Upper lobe of left lung (tissue), 6 donors: ENCODE measurements at regions not wholly inside any gene's neighbourhood (a gene's known extent, or its start where the extent isn't known, plus 50 kb on each side); places are given as distances from the start of the nearest gene placed in this dataset.

Experiments used
- ATAC-seq, 2 donors: fragments of 200-7000 bp; cut with Tn5 transposase; one replicate each; pipeline ENCODE4 v1.9.1; 2022; ENCODE audit warnings: mild to moderate bottlenecking in 2 of 2, moderate library complexity in 2 of 2; ENCODE audit not compliant: low FRiP score in 2 of 2
- DNase-seq, 2 donors: peaks; one replicate each; pipeline ENCODE4 v3.0.0-alpha.2; 2019 to 2020
- H3K27ac ChIP-seq, 4 donors: fragments of 200-600 bp; sonication (generic); one replicate each; pipeline ENCODE4 v1.5.1; 2016 to 2019
- H3K27me3 ChIP-seq, 4 donors: fragments of 200-600 bp; sonication (generic); one replicate each; pipeline ENCODE4 v1.5.1; 2017 to 2019
- H3K36me3 ChIP-seq, 4 donors: fragments of 200-600 bp; sonication (generic); one replicate each; pipeline ENCODE4 v1.5.1; 2016 to 2019
- H3K4me1 ChIP-seq, 4 donors: fragments of 200-600 bp; sonication (generic); one replicate each; pipeline ENCODE4 v1.5.1; 2018 to 2019
- H3K4me3 ChIP-seq, 4 donors: fragments of 200-600 bp; sonication (generic); one replicate each; pipeline ENCODE4 v1.5.1; 2017 to 2019; ENCODE audit warnings: mild to moderate bottlenecking in 2 of 4, moderate library complexity in 1 of 4
- H3K9me3 ChIP-seq, 4 donors: fragments of 200-600 bp; sonication (generic); one replicate each; pipeline ENCODE4 v1.5.1; 2018 to 2019
- CTCF ChIP-seq, 6 experiments: fragments of 450-650 bp in 4 of 6; fragments of 200-600 bp in 2 of 6; sonication (generic) in 2 of 6; IDR thresholded peaks; one replicate each; pipeline ENCODE4 v1.5.1; 2016 to 2019; ENCODE audit warnings: antibody characterized with exemption in 6 of 6
- EP300 ChIP-seq, 4 donors: sonication (generic); formaldehyde crosslinking; IDR thresholded peaks; one replicate each; pipeline ENCODE4 v1.5.1; 2017; ENCODE audit warnings: antibody characterized with exemption in 4 of 4, control low read depth in 2 of 4
- POLR2A ChIP-seq, 4 donors: fragments of 450-650 bp; IDR thresholded peaks; one replicate each; pipeline ENCODE4 v1.5.1; 2016 to 2017; ENCODE audit warnings: antibody characterized with exemption in 4 of 4, mild to moderate bottlenecking in 2 of 4
- POLR2AphosphoS5 ChIP-seq, 2 donors: sonication (generic); formaldehyde crosslinking; IDR thresholded peaks; one replicate each; pipeline ENCODE4 v1.5.1; 2017; ENCODE audit warnings: antibody characterized with exemption in 2 of 2
- WGBS, 2 donors: methylation state at CpG; one replicate each; pipeline ENCODE4 v1.1.5; 2017 to 2018; 5-methylcytosine and 5-hydroxymethylcytosine counted together
- donor health status: DM: no; HTN: no; CAD: no; lungs with moderate emphysema.
- donor health status: DM: no; HTN: yes; CAD: no; lungs with severe emphysema.

DNA sequence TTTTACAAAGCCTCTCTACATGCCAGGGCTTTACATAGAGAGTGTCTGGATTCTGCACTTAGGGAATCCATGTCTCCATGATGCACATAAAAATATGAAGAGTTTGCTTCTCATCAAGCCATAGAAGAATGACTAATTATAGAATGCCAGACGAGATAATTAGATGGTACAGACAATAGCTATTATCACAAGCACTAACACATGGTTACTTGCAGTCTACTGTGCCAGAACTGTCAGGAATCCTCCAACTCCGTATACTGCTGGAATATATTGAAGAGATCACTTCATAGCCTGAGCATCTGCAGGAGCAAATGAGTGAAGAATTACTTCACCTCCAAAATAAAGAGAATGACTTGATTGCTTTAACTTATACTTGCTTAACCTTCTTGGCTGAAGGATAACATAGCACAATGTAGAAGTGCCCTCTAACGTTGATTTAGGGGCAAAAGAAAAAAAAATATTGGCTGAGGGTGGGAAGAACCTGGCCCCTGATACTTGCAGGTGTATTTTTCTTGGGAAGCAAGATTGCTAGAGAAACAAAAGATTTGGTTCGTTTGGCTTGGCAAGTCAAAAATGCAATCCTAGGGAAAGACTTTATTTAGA, 272.8 kb upstream of the FAR2 start:
- H3K4me3 ChIP-seq: no peak overlapping the region
- H3K27ac ChIP-seq: no peak overlapping the region
- no peaks in the 10 kb centered on the region for H3K27me3 ChIP-seq
- H3K4me1 ChIP-seq: peaks cover 0 to 8% (median 0%) of the 10 kb centered on the region in 4 donors
- ATAC-seq: no peak
- 59 to 66% methylated on average over 4 of the region's 4 CpGs for WGBS, 2 donors
- TF ChIP-seq POLR2A (IDR thresholded peaks at IDR 0.05): no peak
- TF ChIP-seq CTCF (IDR thresholded peaks at IDR 0.05): no peak
- DNase-seq: no peak
- no peaks in the 10 kb centered on the region for H3K36me3 ChIP-seq
- H3K9me3 ChIP-seq: no peaks in the 10 kb centered on the region

GRCh38 chr12:28877854-28878253, 271.2 kb upstream of the FAR2 start:
- no peaks in the 10 kb centered on the region for H3K36me3 ChIP-seq
- DNase-seq (no peak), ATAC-seq (no peak)
- no peaks in the 10 kb centered on the region for H3K9me3 ChIP-seq
- H3K4me3 ChIP-seq: no peak overlapping the region
- WGBS, 2 donors: 69 to 97% methylated on average over 1 of the region's 1 CpG
- no peak for TF ChIP-seq POLR2AphosphoS5 (IDR thresholded peaks at IDR 0.05)
- TF ChIP-seq POLR2A (IDR thresholded peaks at IDR 0.05): no peak
- TF ChIP-seq CTCF (IDR thresholded peaks at IDR 0.05): no peak
- TF ChIP-seq EP300 (IDR thresholded peaks at IDR 0.05): no peak
- no peaks in the 10 kb centered on the region for H3K4me1 ChIP-seq
- no peak overlapping the region for H3K27ac ChIP-seq
- no peaks in the 10 kb centered on the region for H3K27me3 ChIP-seq

GRCh38 chr12:28878629-28879028, 270.4 kb upstream of the FAR2 start:
- Histone ChIP-seq H3K9me3 (no peaks in the 10 kb centered on the region), H3K27ac (no peak overlapping the region), H3K36me3 (no peaks in the 10 kb centered on the region), H3K4me3 (no peak overlapping the region), H3K4me1 (no peaks in the 10 kb centered on the region), H3K27me3 (no peaks in the 10 kb centered on the region)
- 73 to 80% methylated on average over 2 of the region's 2 CpGs for WGBS, 2 donors
- TF ChIP-seq POLR2A (IDR thresholded peaks at IDR 0.05): no peak
- no peak for TF ChIP-seq CTCF (IDR thresholded peaks at IDR 0.05)
- no peak for TF ChIP-seq POLR2AphosphoS5 (IDR thresholded peaks at IDR 0.05)
- TF ChIP-seq EP300 (IDR thresholded peaks at IDR 0.05): no peak
- ATAC-seq (no peak), DNase-seq (no peak)

DNA sequence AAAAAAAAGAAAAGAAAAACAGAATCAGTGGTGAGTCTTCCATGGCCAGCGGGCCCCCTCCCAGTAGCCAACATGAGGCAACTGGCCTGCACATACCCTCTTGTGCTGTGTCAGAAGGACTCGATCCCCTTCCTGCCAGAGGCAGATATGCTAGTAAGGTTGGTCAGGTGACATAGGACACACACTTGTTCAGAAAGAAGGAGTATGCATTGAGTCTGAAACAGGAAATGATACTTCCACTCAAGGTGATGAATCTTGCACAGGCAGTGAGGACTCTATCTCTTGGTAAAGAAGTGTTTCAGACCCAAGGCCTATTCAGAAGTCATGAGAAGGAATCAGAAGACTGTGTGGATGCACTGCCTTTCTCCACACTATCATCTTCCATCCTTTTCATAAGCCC, 269.7 kb upstream of the FAR2 start:
- ATAC-seq (no peak), DNase-seq (no peak)
- H3K4me3 ChIP-seq: no peak overlapping the region
- H3K4me1 ChIP-seq: no peaks in the 10 kb centered on the region
- H3K36me3 ChIP-seq: no peaks in the 10 kb centered on the region
- TF ChIP-seq CTCF (IDR thresholded peaks at IDR 0.05) (no peak), EP300 (IDR thresholded peaks at IDR 0.05) (no peak), POLR2AphosphoS5 (IDR thresholded peaks at IDR 0.05) (no peak), POLR2A (IDR thresholded peaks at IDR 0.05) (no peak)
- no peaks in the 10 kb centered on the region for H3K9me3 ChIP-seq
- H3K27ac ChIP-seq: no peak overlapping the region
- 88 to 94% methylated on average over 2 of the region's 2 CpGs for WGBS, 2 donors
- H3K27me3 ChIP-seq: no peaks in the 10 kb centered on the region

GRCh38 chr12:28882444-28882843, 266.6 kb upstream of the FAR2 start:
- Histone ChIP-seq H3K36me3 (no peaks in the 10 kb centered on the region), H3K27me3 (no peaks in the 10 kb centered on the region), H3K4me3 (no peak overlapping the region), H3K4me1 (no peaks in the 10 kb centered on the region), H3K27ac (no peak overlapping the region), H3K9me3 (no peaks in the 10 kb centered on the region)
- TF ChIP-seq CTCF (IDR thresholded peaks at IDR 0.05): no peak
- no peak for TF ChIP-seq EP300 (IDR thresholded peaks at IDR 0.05)
- no peak for TF ChIP-seq POLR2AphosphoS5 (IDR thresholded peaks at IDR 0.05)
- no peak for TF ChIP-seq POLR2A (IDR thresholded peaks at IDR 0.05)
- ATAC-seq (no peak), DNase-seq (no peak)
- 72 to 80% methylated on average over 2 of the region's 2 CpGs for WGBS, 2 donors
